ENCODE measurements at regions not wholly inside any gene's neighbourhood (a gene's known extent, or its start where the extent isn't known, plus 50 kb on each side); places are given as distances from the start of the nearest gene placed in this dataset.

- TF ChIP-seq POLR2A (IDR thresholded peaks at IDR 0.05) (no peak), CTCF (IDR thresholded peaks at IDR 0.05) (no peak)
Observed at GRCh38 chr9:104028827-104029226, 65.3 kb upstream of the SMC2 start.

Data from adrenal gland (tissue), 5 donors.